ENCODE measurements at regions not wholly inside any gene's neighbourhood (a gene's known extent, or its start where the extent isn't known, plus 50 kb on each side); places are given as distances from the start of the nearest gene placed in this dataset.

- Histone ChIP-seq H3K4me3 (ENCODE audit: low read depth, low read length) (no peak overlapping the region), H3K9me3 (ENCODE audit: severe bottlenecking) (no peaks in the 10 kb centered on the region), H3K27me3 (ENCODE audit: insufficient read depth, low read depth, severe bottlenecking) (no peaks in the 10 kb centered on the region), H3K36me3 (no peaks in the 10 kb centered on the region), H3K27ac (no peak overlapping the region)
- no peak for TF ChIP-seq CTCF (IDR thresholded peaks at IDR 0.05; ENCODE audit: low read depth, low read length)
- no peak for DNase-seq
These were observed 465.9 kb upstream of the ARID1B start for GRCh38 chr6:156311291-156311690.

GRCh38 chr6:156310701-156311100, 466.5 kb upstream of the ARID1B start:
- no peaks in the 10 kb centered on the region for H3K27me3 ChIP-seq (ENCODE audit: insufficient read depth, low read depth, severe bottlenecking)
- H3K36me3 ChIP-seq: no peaks in the 10 kb centered on the region
- no peak overlapping the region for H3K4me3 ChIP-seq (ENCODE audit: low read depth, low read length)
- DNase-seq: no peak
- TF ChIP-seq CTCF (IDR thresholded peaks at IDR 0.05; ENCODE audit: low read depth, low read length): no peak
- H3K9me3 ChIP-seq (ENCODE audit: severe bottlenecking): no peaks in the 10 kb centered on the region
- H3K27ac ChIP-seq: no peak overlapping the region

GRCh38 chr6:156309017-156309416, 468.2 kb upstream of the ARID1B start:
- Histone ChIP-seq H3K9me3 (ENCODE audit: severe bottlenecking) (no peaks in the 10 kb centered on the region), H3K27ac (no peak overlapping the region), H3K36me3 (no peaks in the 10 kb centered on the region), H3K4me3 (ENCODE audit: low read depth, low read length) (no peak overlapping the region), H3K27me3 (ENCODE audit: insufficient read depth, low read depth, severe bottlenecking) (no peaks in the 10 kb centered on the region)
- no peak for DNase-seq
- TF ChIP-seq CTCF (IDR thresholded peaks at IDR 0.05; ENCODE audit: low read depth, low read length): no peak

- Histone ChIP-seq H3K9me3 (ENCODE audit: severe bottlenecking) (no peaks in the 10 kb centered on the region), H3K27ac (no peak overlapping the region), H3K27me3 (ENCODE audit: insufficient read depth, low read depth, severe bottlenecking) (no peaks in the 10 kb centered on the region), H3K36me3 (no peaks in the 10 kb centered on the region), H3K4me3 (ENCODE audit: low read depth, low read length) (no peak overlapping the region)
- no peak for TF ChIP-seq CTCF (IDR thresholded peaks at IDR 0.05; ENCODE audit: low read depth, low read length)
- DNase-seq: no peak
These were observed 468.6 kb upstream of the ARID1B start for GRCh38 chr6:156308604-156309003.

- no peak for DNase-seq
- H3K4me3 ChIP-seq (ENCODE audit: low read depth, low read length): no peak overlapping the region
- H3K27me3 ChIP-seq (ENCODE audit: insufficient read depth, low read depth, severe bottlenecking): no peaks in the 10 kb centered on the region
- TF ChIP-seq CTCF (IDR thresholded peaks at IDR 0.05; ENCODE audit: low read depth, low read length): no peak
- no peak overlapping the region for H3K27ac ChIP-seq
- H3K36me3 ChIP-seq: no peaks in the 10 kb centered on the region
- H3K9me3 ChIP-seq (ENCODE audit: severe bottlenecking): no peaks in the 10 kb centered on the region
These were observed 470.6 kb upstream of the ARID1B start for GRCh38 chr6:156306531-156306930.

GRCh38 chr6:156283091-156283490, 494.1 kb upstream of the ARID1B start:
- no peaks in the 10 kb centered on the region for H3K36me3 ChIP-seq
- no peaks in the 10 kb centered on the region for H3K27me3 ChIP-seq (ENCODE audit: insufficient read depth, low read depth, severe bottlenecking)
- H3K27ac ChIP-seq: no peak overlapping the region
- no peak for DNase-seq
- no peak overlapping the region for H3K4me3 ChIP-seq (ENCODE audit: low read depth, low read length)
- no peaks in the 10 kb centered on the region for H3K9me3 ChIP-seq (ENCODE audit: severe bottlenecking)
- no peak for TF ChIP-seq CTCF (IDR thresholded peaks at IDR 0.05; ENCODE audit: low read depth, low read length)

All from WERI-Rb-1 (cell line).